MV-4-11 (cell line): ENCODE measurements at regions not wholly inside any gene's neighbourhood (a gene's known extent, or its start where the extent isn't known, plus 50 kb on each side); places are given as distances from the start of the nearest gene placed in this dataset.

Source experiments
- DNase-seq: peaks from one replicate; lab custom pipeline; 2025; lab: John Stamatoyannopoulos, UW

DNA sequence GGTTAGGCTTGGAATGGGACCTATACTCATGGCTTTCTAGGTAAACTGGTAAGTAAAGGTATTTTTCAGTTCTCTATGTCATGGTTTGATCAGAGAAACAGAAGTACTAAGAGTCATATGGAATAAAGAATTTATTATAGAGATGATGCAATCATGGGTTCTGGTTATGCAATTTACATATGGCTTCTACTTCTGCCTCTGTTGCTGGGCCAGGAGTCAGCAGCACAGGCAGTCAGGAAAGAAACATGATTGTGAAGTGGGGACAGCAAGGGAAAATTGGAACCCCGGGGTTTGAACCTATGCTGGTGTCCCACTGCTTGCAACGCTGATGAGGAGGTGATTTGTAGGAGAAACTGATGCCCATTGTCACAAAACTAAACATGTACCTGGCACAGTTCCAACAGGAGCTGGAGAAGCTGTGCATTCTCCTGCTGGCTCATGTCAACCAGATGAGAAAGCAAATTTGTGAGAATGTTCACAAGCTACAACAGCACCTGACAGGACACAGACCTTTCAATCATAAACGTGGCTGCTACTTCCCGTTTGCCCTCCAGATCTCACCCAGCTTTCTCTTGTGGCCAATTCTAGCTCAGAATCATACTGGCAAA, 887.1 kb downstream of the TFAP2A start:
- DNase-seq, result peak; percentile 79

DNA sequence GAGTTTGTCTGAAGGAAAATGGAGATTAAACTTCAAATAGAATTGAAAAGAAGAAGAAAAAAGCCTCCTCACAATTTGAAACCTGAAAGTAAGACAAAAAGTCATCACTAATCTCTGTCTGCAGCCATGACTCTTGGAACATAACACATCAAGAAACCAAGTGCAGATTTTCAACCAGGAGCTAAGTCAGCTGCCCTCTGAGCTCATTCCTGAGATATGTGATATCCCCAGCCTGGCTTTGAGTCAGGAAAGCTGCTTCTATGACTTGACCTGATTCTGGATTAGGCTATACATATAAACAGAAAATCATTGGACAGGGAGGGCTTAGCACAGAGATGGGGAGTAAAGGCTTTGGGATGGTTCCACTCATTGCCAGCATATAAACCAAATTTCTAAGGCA, 891.4 kb downstream of the TFAP2A start:
- DNase-seq, result no peak

DNA sequence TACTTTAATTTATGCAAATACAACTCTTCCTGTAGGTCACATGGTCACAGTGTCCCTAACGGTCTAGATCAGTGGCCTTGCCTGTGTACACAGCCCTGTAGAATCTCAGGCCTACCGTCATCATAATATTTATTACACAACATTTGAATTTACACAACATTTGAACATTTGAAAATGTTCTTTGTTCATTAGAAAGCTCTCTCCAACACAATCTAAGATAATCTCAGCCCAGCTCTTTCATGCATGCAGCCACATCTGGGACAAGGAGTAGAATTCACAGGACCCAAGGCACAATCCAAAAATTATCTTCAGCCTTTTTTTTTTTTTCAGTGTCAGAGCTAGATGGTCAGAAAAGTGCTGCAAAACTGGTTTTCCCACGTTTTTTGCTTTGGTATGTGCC, 892.8 kb downstream of the TFAP2A start:
- DNase-seq, result no peak

DNA sequence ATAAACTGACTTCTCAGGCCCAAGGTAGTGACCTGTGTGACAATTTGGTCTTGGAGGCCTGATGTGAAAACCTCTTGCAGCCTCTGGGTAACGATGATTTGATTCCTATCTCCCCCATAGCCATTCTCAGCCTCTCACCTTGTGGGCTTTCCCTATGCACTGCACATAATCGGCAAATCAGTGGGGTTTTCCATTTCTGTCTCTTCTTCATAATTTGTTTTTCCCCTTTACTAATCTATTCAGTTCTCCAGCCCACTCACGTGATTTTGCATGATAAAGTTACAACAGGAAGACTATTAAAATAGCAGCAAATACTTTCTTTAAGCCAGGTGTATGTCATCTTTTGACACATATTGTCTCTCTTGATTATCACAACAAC, 893.7 kb downstream of the TFAP2A start:
- DNase-seq, result no peak

DNA sequence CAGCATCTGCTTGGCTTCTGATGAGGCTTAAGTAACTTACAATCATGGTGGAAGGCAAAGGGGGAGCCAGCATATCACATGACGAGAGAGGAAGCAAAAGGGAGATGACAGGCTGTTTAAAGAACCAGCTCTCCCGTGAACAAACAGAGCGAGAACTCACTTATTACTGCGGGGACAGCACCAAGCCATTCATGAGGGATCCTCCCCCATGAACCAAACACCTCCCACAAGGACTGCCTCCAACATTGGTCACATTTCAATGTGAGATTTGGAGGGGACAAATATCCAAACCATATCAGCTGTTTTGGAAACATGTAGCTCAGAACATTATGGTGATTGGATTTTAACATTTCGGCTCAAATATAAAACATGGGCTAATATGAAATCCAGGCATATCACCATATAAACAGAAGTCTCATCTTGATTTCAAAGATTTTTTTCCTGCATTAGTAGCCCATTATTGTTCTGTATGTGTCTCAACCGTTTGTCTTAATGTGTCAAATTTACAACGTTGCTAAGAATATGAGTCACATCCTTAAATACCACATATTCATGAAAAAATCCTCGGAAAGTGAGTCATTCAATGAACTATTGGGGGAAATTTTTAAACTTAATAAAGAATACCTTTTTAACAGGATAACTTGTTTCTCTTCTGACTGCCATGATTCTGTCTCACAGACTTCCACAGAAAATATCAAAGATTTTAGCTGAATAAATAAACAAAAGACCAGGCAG, 894.3 kb downstream of the TFAP2A start:
- DNase-seq, result peak; percentile 32

DNA sequence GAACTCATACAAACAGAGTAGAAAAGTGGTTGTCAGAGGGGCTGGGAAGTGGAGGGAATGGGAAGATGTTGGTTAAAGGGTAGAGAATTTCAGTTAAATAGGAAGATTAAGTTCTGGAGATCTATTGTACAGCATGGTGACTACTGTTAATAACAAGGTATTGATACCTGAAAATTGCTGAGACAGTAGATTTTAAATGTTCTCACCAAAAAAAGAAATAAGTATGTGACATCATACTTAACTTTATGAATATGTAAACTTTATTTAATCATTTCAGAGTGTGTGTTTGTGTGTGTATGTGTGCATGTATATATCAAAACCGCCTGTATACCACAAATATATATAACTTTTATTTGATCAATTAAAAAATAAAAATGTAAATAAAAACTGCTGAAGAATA, 896.4 kb downstream of the TFAP2A start:
- no peak for DNase-seq

DNA sequence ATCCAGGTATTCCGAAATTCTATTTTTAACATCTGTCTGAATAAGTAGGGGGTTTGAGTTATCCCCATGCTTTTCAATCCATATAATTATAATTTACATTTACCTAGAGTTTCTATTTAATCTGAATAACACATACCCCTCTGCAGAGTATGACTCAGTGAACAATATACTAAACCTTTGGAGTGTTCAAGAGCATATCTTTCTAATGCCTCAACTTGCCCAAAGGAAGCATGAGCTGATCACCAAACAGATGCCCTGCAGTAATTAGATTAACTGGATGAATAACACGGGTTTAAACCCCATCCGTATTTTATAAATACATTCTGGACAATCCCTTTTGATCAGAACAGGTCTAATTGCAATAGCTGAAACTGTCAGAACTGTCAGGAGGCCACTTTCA, 897.1 kb downstream of the TFAP2A start:
- DNase-seq, result no peak

DNA sequence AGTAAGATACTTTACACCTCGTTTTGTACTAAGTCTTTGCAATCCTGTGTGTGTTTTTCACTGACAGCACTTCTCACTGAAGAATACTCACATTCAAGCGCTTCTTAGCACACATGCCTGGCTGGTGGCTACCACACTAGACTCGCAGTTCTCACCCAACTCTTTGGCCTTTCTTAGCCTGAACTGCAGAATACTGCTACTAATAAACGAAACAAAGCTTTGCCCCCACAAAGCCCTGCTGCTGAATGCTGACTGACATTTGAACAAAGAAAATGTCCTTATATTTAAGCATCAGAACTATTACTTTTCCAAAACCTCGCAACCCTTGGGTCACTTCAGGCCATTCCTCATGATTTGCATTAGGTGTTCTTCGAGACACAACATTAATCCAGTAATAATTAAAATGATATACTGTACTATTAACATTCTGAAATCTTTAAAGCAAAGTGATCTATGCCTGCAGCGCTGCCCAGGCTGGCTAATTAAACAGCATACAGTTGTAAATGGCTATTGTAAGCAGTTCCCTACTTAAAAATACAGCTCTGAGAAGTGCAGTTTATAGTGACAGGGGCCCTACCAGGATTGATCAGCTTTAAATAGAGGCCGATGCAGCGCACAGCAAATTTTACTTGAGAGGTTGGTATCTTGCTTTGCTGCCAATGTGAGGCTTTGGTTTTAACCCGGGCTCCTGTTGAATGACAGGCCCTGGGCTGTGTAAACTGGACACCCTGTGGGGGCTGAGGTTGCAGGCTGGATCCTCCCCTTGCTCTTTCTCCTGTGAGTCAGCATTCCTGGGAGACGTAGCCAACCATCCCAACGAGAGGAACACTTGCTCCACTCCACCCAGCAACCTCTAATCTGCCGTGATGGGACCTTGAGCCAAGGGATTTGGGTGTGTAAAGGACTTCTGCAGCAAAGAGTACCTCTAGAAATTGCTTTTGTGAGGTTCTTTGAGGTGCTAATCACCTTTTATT, 899.0 kb downstream of the TFAP2A start:
- no peak for DNase-seq

DNA sequence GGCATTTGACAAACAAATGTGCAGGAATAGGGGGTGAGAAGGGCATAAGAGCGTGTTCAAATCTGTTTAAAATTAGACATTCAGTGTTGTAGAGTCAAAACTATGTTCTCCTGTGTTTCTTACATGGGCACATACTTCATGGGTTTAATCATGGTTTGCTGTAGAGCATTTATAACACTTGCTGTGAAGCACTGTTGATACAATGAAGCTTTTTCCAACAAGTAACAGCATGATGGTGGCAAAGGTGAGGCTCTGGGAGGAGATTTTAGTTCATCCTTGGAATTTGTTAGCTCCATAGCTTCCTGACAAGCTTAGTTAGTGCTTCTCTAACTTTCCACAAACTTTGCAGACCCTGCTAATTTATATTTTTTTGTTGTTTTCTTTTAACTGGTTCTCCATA, 900.7 kb downstream of the TFAP2A start:
- DNase-seq, result no peak

DNA sequence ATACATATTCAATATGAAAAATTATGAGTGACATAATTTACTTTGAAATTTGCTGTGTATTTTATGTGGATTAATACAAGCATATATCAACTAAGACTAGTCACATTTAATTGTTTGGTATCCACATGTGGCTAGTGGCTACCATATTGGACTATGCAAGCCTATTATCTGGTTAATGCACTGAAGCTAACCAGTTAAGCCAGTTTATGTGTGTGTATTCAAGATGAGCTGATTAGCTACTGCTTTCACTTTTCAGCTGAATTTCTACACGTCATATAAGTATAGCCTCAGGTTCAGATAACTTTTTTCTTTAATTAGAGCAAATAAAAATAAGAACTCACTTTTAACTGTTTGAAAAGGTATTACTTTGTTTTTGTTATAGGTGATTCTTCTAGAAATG, 903.7 kb downstream of the TFAP2A start:
- no peak for DNase-seq

DNA sequence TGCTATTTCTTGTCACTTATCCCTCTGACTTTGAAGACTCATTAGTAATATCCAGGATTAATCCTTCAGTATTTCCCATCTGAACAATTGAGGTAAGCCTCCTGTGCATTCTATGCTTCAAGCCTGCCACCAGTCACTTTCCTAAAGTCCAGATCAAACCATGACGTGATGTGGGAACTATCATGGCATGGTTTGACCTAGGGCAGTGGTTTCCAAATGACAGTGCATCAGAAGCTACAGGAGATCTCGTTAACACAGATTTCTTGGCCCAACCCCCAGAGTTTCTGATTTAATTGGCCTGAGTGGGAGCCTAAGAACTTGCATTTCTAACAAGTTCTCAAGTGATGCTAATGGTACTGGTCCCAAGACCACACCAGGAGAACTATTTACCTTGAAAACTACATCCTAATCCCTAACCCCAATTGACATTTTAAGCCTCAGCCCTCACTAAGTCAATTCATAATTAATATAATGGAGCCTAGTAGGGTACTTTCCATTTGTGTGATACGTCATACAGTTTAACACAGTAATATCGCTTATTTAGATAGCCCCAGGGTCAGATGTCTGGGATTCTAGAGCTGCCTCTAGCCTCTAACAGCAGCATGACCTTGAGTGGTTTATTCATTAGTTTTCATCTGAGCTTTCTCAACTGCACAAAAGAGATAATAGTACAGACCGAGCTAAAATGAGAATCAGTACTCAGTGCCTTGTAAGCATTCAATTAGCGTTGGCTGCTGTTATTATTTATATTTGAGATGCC, 907.6 kb downstream of the TFAP2A start:
- DNase-seq, result no peak

DNA sequence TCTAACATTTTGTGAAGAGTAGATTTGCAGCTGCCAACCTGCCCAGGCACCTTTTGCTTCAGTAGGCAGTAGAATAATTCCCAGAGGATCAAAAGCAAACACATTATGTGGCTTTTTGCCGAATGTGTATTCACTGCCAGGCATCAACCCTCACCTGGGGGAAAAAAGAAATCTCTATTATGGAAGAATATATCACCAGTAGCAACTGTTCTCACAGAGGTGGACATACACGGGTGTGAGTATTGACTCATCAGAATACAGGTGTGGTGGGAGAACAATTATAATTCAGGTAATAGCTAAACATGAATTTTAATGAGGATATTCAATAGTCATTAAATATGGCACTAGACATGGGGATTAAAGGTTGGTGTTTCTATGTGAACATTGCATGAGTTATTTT, 910.7 kb downstream of the TFAP2A start:
- DNase-seq, result no peak

DNA sequence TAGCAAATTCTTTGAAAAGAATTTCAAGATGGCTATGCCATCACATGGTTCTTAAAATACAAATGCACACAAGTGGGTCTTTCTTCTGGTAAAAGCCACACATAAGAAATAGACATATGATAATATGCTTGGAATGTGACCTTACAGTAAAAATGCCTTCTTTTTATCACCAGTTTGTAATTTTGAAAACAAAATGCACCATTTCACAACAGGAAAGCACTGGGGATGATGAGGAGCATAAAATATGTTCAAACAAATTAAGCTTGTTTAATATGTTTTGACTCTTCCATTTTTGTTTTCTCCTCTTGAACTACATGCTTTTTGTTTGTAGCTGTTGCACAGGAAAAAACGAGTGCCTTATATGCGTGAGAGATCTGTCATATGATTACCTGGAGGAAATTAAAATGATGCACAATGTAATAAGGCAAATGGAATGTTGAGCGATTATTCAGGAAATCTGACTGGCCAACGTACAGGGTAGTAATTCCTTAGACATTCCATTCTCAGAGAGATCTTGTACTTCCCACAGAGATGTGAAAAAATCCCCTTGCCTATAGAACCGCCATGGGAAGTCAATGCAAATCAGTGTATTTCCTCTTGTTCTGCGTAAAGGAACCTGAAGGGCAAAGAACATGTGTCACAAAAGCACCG, 911.6 kb downstream of the TFAP2A start:
- no peak for DNase-seq

DNA sequence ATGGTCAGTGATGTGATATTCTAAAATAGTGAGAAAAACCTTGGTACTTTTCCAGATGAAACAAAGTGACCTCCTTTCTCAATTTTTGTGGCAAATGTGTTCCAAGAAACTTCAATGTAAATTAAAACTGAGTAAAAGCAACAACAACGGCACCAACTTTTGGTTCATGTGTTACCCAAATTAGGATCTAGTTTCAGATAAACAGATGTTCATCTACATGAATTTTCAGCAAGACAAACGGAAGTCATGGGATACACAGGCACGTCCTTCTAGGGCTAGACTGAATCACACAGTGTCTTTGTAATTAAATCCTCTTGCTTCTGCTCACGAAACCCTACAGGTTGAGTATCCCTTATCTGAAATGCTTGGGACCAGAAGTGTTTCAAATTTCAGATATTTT, 915.2 kb downstream of the TFAP2A start:
- no peak for DNase-seq

DNA sequence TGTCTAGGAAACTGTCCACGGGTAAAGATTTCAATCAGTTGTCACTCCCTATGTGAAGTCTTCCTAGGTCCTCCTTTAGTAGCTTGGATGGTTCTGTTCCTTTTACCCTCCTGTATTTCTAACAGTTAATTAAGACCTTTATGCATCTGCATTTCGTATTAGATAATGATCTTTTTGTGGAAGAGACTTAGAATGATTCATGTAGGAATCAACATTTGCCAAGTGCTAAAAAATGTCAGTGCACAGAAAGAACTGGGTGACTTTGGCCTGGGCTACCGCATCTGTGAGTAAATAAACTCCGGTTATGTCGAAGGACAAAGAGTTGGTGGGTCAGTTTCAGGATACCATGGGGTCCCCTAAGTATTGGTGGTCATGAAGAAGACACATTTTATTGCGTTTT, 918.0 kb downstream of the TFAP2A start:
- DNase-seq, result no peak

DNA sequence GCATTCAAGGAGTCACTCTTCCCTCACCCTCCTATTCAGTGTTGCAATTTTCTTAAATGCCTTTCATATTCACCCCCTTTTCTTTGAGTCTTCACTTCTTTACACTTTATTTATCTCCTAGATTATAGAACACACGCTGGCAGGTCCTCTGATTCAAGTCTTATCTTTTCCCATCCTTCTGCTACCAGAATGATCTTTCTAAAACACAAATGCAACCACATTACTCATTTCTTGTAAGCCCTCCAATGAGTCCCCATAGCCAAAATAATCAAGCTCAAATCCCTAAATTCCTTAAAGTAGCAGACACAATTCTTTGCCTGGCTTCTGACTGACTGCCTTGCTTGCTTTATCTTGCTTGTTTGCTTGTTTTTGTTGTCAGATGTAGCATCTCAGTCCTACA, 920.0 kb downstream of the TFAP2A start:
- DNase-seq, result no peak

DNA sequence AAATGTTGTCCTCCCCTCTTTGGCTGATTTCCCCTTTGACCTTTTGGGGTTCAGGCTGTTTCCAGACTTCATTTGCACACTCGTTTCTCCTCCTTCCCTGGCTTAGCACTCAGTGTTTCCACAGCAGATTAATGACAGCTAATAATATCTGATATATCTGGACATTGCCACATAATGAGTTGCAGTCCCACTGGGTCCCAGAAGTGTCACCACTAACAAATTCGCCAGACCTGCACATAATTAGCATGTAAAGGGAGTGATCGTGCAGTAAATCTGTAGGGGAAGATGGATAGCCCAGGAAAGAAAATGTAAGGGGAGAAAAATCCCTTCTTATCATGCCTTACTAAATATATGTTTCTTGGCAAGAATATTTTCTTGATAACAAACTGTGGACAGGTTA, 922.1 kb downstream of the TFAP2A start:
- DNase-seq, result no peak

DNA sequence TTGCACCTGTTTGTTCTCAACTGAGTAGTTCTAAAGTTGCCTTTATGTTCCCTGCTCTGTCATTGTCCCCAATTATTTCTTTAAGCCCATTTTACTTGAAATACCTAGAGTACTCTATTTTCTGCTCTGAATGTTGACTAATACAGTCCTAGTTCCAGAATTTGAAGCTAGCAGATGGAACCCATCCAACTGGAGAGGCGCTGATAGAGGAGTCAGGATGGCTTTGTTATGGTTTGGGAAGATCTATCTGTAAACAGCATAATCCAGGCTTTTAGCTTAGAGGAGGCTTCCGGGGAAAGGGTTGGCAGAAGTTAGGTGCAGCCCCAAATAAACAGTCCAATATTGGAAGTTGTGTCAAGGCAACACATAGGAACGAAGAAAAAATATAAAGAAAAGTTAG, 927.7 kb downstream of the TFAP2A start:
- DNase-seq, result no peak

DNA sequence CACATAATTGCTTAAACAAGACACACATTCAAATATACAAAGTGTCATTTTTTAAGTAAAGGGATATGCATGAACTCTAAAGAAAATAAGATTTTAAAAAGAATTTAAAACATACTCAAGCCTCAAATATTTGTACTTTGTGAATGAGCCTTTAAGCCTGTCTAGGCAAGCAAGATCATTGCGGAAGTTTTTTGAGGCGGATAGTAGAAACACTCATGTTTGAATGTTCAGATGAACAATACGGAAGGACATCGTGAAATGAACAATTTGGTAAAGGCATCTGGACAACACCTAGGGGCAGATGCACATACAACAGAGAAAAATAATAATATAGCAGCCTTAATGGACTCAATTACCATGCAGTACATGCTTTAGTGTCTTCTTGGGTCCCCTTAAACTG, 928.9 kb downstream of the TFAP2A start:
- no peak for DNase-seq

DNA sequence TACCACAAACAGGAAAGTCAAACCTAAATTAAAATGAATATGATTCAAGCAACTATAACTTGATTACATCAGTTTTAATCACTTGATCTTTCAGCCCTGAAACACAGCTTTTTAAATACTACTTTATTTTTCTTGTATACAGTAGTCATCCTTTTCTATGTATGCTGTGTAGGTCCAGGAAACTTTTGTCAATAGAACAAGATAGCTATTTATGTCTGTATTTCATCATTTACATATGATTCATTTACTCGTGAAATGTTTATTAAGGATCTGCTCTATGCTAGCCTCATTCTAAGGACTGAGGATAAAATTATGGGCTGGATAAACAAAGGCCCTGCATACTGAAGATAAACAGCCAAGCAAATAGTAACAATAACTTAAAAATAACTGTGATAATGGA, 930.2 kb downstream of the TFAP2A start:
- no peak for DNase-seq

DNA sequence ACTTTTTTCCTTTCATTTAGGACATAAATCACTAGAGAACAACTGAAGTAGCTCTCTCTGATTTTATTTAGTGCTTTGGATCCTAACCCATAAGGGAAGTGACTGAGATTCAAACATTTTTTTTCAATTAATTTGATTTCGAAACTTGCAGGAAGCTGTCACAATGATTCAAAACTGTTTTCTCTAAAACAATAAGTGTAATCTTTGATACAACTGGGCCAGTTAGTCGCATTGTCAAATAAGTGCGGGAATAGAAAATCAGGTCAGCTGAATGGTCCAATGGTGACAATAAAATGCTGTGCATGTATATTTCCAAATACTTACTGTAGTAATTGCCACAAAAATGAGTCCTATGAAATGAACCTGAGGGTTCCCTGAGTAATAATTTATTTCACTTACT, 930.8 kb downstream of the TFAP2A start:
- no peak for DNase-seq
